Smooth muscle cell (in vitro differentiated cells): ENCODE measurements at regions not wholly inside any gene's neighbourhood (a gene's known extent, or its start where the extent isn't known, plus 50 kb on each side); places are given as distances from the start of the nearest gene placed in this dataset.

Experiments
- DNase-seq: peaks from one replicate; lab custom pipeline; 2025; ENCODE audit not compliant: unreplicated experiment; lab: John Stamatoyannopoulos, UW
- H2AFZ ChIP-seq: fragments of 200-600 bp; sonication (generic); 2 replicates; pipeline ENCODE4 v1.6.0; 2016; ENCODE audit warnings: antibody characterized with exemption, low read depth, mild to moderate bottlenecking
- H3F3A ChIP-seq: fragments of 200-600 bp; sonication (generic); 2 replicates; pipeline ENCODE4 v1.6.0; 2017; ENCODE audit warnings: antibody characterized with exemption, low read depth
- H3K27ac ChIP-seq: fragments of 200-600 bp; sonication (generic); 2 replicates; pipeline ENCODE4 v1.5.1; 2016; ENCODE audit warnings: low read depth, mild to moderate bottlenecking
- H3K27me3 ChIP-seq: fragments of 200-600 bp; sonication (generic); 2 replicates; pipeline ENCODE4 v1.6.1; 2016; ENCODE audit warnings: low read depth, mild to moderate bottlenecking
- H3K36me3 ChIP-seq: fragments of 200-600 bp; sonication (generic); 2 replicates; pipeline ENCODE4 v1.5.1; 2016; ENCODE audit warnings: low read depth
- H3K4me1 ChIP-seq: fragments of 200-600 bp; sonication (generic); 2 replicates; pipeline ENCODE4 v1.5.1; 2016; ENCODE audit warnings: low read depth
- H3K4me2 ChIP-seq: fragments of 200-600 bp; sonication (generic); 2 replicates; pipeline ENCODE4 v1.6.0; 2016; ENCODE audit warnings: mild to moderate bottlenecking
- H3K4me3 ChIP-seq: fragments of 200-600 bp; sonication (generic); 2 replicates; pipeline ENCODE4 v1.5.1; 2016; ENCODE audit warnings: mild to moderate bottlenecking
- H3K79me2 ChIP-seq: fragments of 200-600 bp; sonication (generic); 2 replicates; pipeline ENCODE4 v1.6.0; 2016; ENCODE audit warnings: low read depth, mild to moderate bottlenecking
- H3K9ac ChIP-seq: fragments of 200-600 bp; sonication (generic); 2 replicates; pipeline ENCODE4 v1.6.0; 2016; ENCODE audit warnings: low read depth
- H3K9me3 ChIP-seq: fragments of 200-600 bp; sonication (generic); replicated peaks from 2 replicates; pipeline ENCODE4 v1.5.1; 2016; ENCODE audit warnings: low read depth
- H4K20me1 ChIP-seq: fragments of 200-600 bp; sonication (generic); 2 replicates; pipeline ENCODE4 v1.6.0; 2016; ENCODE audit warnings: low read depth
- CTCF ChIP-seq: fragments of 200-600 bp; sonication (generic); IDR thresholded peaks from 2 replicates; pipeline ENCODE4 v1.5.1; 2017; ENCODE audit warnings: borderline replicate concordance, mild to moderate bottlenecking, antibody characterized with exemption; ENCODE audit not compliant: insufficient read depth, poor library complexity, severe bottlenecking
- WGBS: methylation state at CpG from one replicate; pipeline ENCODE4 v1.1.7; 2016; ENCODE audit warnings: low lambda C conversion rate; 5-methylcytosine and 5-hydroxymethylcytosine counted together

GRCh38 chr18:55109818-55110414 is 150.7 kb upstream of the CCDC68 start:
- no peak overlapping the region for H3K4me2 ChIP-seq
- 82% methylated on average over 2 of the region's 2 CpGs for WGBS
- no peak overlapping the region for H3K9ac ChIP-seq
- H4K20me1 ChIP-seq: no peaks in the 10 kb centered on the region
- DNase-seq: no peak
- no peak overlapping the region for H3K4me3 ChIP-seq
- H2AFZ ChIP-seq: no peak overlapping the region
- H3K9me3 ChIP-seq: no peaks in the 10 kb centered on the region
- no peak overlapping the region for H3K27ac ChIP-seq
- H3K79me2 ChIP-seq: no peaks in the 10 kb centered on the region
- no peaks in the 10 kb centered on the region for H3F3A ChIP-seq
- H3K36me3 ChIP-seq: no peaks in the 10 kb centered on the region
- H3K4me1 ChIP-seq: no peaks in the 10 kb centered on the region
- TF ChIP-seq CTCF: no peak
- H3K27me3 ChIP-seq: no peaks in the 10 kb centered on the region

DNA sequence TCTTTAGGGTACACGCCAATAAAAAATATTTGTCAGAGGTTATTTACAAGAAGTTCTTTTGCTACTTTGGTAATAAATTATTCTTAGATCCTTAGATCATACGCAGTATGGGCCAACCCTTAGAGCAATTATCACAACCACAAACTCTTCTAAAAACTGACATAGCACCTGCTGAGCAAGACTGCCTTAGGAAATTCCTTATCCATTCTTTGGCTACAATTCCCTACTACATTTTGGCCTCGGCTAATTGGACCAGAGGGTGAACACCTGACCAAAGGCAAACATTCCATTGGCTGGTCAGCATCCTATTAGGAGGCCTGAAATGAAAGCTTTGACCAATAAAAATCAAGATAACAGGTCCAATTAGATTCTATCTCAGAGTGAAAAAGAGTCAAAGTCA is 147.6 kb upstream of the CCDC68 start:
- Histone ChIP-seq H3K4me3 (no peak overlapping the region), H2AFZ (no peak overlapping the region), H3K36me3 (no peaks in the 10 kb centered on the region), H3K27me3 (no peaks in the 10 kb centered on the region), H4K20me1 (no peaks in the 10 kb centered on the region), H3F3A (no peaks in the 10 kb centered on the region), H3K79me2 (no peaks in the 10 kb centered on the region), H3K4me2 (no peak overlapping the region), H3K4me1 (no peaks in the 10 kb centered on the region), H3K27ac (no peak overlapping the region), H3K9me3 (no peaks in the 10 kb centered on the region), H3K9ac (no peak overlapping the region)
- no peak for DNase-seq
- 90% methylated on average over 3 of the region's 3 CpGs for WGBS
- TF ChIP-seq CTCF: no peak

DNA sequence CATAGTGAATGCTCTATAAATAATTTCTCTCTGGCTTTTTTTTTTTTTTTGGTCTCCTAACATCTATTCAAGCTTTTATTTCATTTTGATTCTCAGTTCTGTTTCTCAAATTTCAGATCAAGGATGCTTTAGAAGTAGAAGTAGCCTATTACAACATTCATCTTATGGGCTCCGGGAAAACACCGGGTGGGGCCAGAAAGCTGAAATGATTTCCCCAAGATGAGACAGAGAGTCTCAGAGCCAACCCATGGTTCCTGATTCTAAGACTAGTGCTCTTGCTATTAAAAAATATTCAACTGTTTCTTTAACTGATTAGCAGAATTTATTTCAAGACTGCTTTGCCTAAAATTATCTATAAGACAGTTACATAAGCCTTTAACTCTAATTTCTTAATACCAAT is 147.2 kb upstream of the CCDC68 start:
- H3K79me2 ChIP-seq: no peaks in the 10 kb centered on the region
- TF ChIP-seq CTCF: no peak

DNA sequence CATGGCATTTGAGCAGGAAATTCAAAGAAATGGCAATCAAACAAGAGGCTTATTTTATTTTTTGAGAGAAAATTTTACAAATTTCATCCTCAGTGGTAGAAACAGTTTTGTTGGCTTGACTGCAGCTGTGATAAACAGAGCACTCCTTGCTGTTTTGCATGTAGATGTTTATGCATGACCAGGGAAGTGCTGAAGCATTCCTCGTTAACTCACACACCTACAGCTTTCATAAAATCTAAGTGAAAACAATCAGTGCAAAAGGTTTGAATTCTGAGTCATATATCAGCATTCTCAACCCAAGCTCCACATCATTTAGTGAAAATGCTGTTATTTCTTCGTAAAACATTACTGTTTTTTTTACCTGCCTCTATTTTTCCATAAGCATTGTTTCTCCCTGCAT is 146.6 kb upstream of the CCDC68 start:
- Histone ChIP-seq H3K36me3 (no peaks in the 10 kb centered on the region), H2AFZ (no peak overlapping the region), H3K27ac (no peak overlapping the region), H3K27me3 (no peaks in the 10 kb centered on the region), H3K4me1 (peaks cover 3% of the 10 kb centered on the region), H3K4me2 (no peak overlapping the region), H3K9me3 (no peaks in the 10 kb centered on the region), H4K20me1 (no peaks in the 10 kb centered on the region), H3K79me2 (no peaks in the 10 kb centered on the region), H3K9ac (no peak overlapping the region), H3K4me3 (no peak overlapping the region), H3F3A (no peaks in the 10 kb centered on the region)
- no peak for TF ChIP-seq CTCF
- 92% methylated on average over 2 of the region's 2 CpGs for WGBS
- no peak for DNase-seq

More for the DNA sequence above, 147.2 kb upstream of the CCDC68 start:
- 98% methylated on average over 2 of the region's 2 CpGs for WGBS
- H4K20me1 ChIP-seq: no peaks in the 10 kb centered on the region
- no peaks in the 10 kb centered on the region for H3K36me3 ChIP-seq
- no peaks in the 10 kb centered on the region for H3K4me1 ChIP-seq
- no peak for DNase-seq
- no peak overlapping the region for H3K27ac ChIP-seq
- no peak overlapping the region for H3K4me3 ChIP-seq
- H3K4me2 ChIP-seq: no peak overlapping the region
- no peaks in the 10 kb centered on the region for H3K27me3 ChIP-seq
- no peaks in the 10 kb centered on the region for H3F3A ChIP-seq
- H3K9ac ChIP-seq: no peak overlapping the region
- no peaks in the 10 kb centered on the region for H3K9me3 ChIP-seq
- no peak overlapping the region for H2AFZ ChIP-seq
